ENCODE measurements at regions not wholly inside any gene's neighbourhood (a gene's known extent, or its start where the extent isn't known, plus 50 kb on each side); places are given as distances from the start of the nearest gene placed in this dataset.

- Histone ChIP-seq H3K4me3 (replicated peaks in 1 of 2; ENCODE audit: low read depth in 1 of 2, low read length in 2 of 2) (no peak overlapping the region), H3K36me3 (ENCODE audit: control insufficient read depth in 1 of 2, insufficient read depth in 2 of 2, low read length in 2 of 2) (no peaks in the 10 kb centered on the region), H3K79me2 (ENCODE audit: insufficient read depth, low read length) (no peaks in the 10 kb centered on the region), H3K4me1 (ENCODE audit: control insufficient read depth in 1 of 2, insufficient read depth in 2 of 2, low read length in 2 of 2) (no peaks in the 10 kb centered on the region), H3K27ac (ENCODE audit: low read depth, low read length) (no peak overlapping the region), H3K9ac (ENCODE audit: low read length) (no peak overlapping the region), H2AFZ (ENCODE audit: low read depth, low read length, poor library complexity, severe bottlenecking) (no peak overlapping the region), H4K20me1 (ENCODE audit: insufficient read depth) (no peaks in the 10 kb centered on the region), H3K27me3 (ENCODE audit: insufficient read depth, low read length) (no peaks in the 10 kb centered on the region), H3K9me3 (ENCODE audit: control insufficient read depth in 1 of 2, insufficient read depth in 1 of 2, low read depth in 1 of 2, low read length in 2 of 2) (no peaks in the 10 kb centered on the region; a peak in 1 of 4 replicates), H3K4me2 (ENCODE audit: low read length) (no peak overlapping the region), H3K9me2 (ENCODE audit: insufficient read depth) (no peaks in the 10 kb centered on the region)
- no TSS peak for BruUV-seq (replicated peaks)
- CTCF ChIA-PET: interaction anchor here (0.7 kb wide), 1 partner anchor 310 kb away, joined by 3 read pairs; no protein-coding TSS in a partner anchor
- ATAC-seq: no peak
- RAD21 ChIA-PET (ENCODE audit: low non-redundant PET in 1 of 2, low total read pairs in 2 of 2, uncharacterized antibody in 2 of 2, unreplicated experiment in 2 of 2): interaction anchor here in 1 of 2 experiments (0.7 kb wide), 1 partner anchor 618 kb away, joined by 4 read pairs; no protein-coding TSS in a partner anchor
- no peak for TF ChIP-seq CBX3 (IDR thresholded peaks at IDR 0.05; ENCODE audit: low read depth)
- DNase-seq (ENCODE audit: low read depth, low spot score): no peak
- intact Hi-C loops (cut with micrococcal nuclease): no loop called here
- POLR2A ChIA-PET: no interaction called here
Measured at GRCh38 chr9:126027566-126027965, 280.4 kb downstream of the PBX3 start.

DNA sequence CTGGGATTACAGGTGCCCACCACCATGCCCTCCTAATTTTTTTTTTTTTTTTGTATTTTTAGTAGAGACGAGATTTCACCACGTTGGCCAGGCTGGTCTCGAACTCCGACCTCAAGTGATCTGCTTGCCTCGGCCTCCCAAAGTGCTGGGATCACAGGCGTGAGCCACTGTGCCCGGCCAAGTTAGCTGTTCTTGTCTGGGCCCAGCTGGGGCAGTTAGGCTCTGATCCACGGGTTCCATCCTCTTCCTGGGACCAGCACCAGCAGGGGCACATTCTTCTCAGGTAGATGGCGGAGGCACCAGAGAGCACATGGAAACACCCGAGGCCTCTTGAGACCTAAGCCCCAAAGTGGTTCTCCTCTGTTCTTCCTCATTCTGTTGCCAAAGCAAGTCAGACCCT, 281.6 kb downstream of the PBX3 start:
- Histone ChIP-seq H4K20me1 (ENCODE audit: insufficient read depth) (no peaks in the 10 kb centered on the region), H3K9me2 (ENCODE audit: insufficient read depth) (no peaks in the 10 kb centered on the region), H3K9ac (ENCODE audit: low read length) (no peak overlapping the region), H3K79me2 (ENCODE audit: insufficient read depth, low read length) (no peaks in the 10 kb centered on the region), H3K9me3 (ENCODE audit: control insufficient read depth in 1 of 2, insufficient read depth in 1 of 2, low read depth in 1 of 2, low read length in 2 of 2) (no peaks in the 10 kb centered on the region; a peak in 1 of 4 replicates), H3K27ac (ENCODE audit: low read depth, low read length) (no peak overlapping the region), H2AFZ (ENCODE audit: low read depth, low read length, poor library complexity, severe bottlenecking) (no peak overlapping the region), H3K4me1 (ENCODE audit: control insufficient read depth in 1 of 2, insufficient read depth in 2 of 2, low read length in 2 of 2) (no peaks in the 10 kb centered on the region), H3K36me3 (ENCODE audit: control insufficient read depth in 1 of 2, insufficient read depth in 2 of 2, low read length in 2 of 2) (no peaks in the 10 kb centered on the region), H3K4me3 (replicated peaks in 1 of 2; ENCODE audit: low read depth in 1 of 2, low read length in 2 of 2) (no peak overlapping the region), H3K27me3 (ENCODE audit: insufficient read depth, low read length) (no peaks in the 10 kb centered on the region), H3K4me2 (ENCODE audit: low read length) (no peak overlapping the region)
- DNase-seq (ENCODE audit: low read depth, low spot score) (no peak), ATAC-seq (no peak)
- intact Hi-C loops (cut with micrococcal nuclease): no loop called here
- ChIA-PET POLR2A (no interaction called here), RAD21 (ENCODE audit: low non-redundant PET in 1 of 2, low total read pairs in 2 of 2, uncharacterized antibody in 2 of 2, unreplicated experiment in 2 of 2) (no interaction called here), CTCF (no interaction called here)
- no TSS peak for BruUV-seq (replicated peaks)
- TF ChIP-seq EZH2 (IDR thresholded peaks at IDR 0.05) (no peak), POLR2A (IDR thresholded peaks at IDR 0.05; ENCODE audit: borderline replicate concordance, extremely low read depth, insufficient read depth, insufficient read length) (no peak), EZH2phosphoT487 (IDR thresholded peaks at IDR 0.05; ENCODE audit: borderline replicate concordance) (no peak), SP1 (IDR thresholded peaks at IDR 0.05; ENCODE audit: low read depth) (no peak), FOSL1 (IDR thresholded peaks at IDR 0.05; ENCODE audit: low read depth) (no peak), TCF7L2 (IDR thresholded peaks at IDR 0.05; ENCODE audit: borderline replicate concordance, extremely low read depth, insufficient read depth, insufficient read length) (no peak), SRF (IDR thresholded peaks at IDR 0.05; ENCODE audit: low read depth) (no peak), CEBPB (IDR thresholded peaks at IDR 0.05; ENCODE audit: low read depth) (no peak), JUND (IDR thresholded peaks at IDR 0.05) (no peak), MAX (IDR thresholded peaks at IDR 0.05) (no peak), ATF3 (IDR thresholded peaks at IDR 0.05) (no peak)
- TF ChIP-seq, protein P1, sequence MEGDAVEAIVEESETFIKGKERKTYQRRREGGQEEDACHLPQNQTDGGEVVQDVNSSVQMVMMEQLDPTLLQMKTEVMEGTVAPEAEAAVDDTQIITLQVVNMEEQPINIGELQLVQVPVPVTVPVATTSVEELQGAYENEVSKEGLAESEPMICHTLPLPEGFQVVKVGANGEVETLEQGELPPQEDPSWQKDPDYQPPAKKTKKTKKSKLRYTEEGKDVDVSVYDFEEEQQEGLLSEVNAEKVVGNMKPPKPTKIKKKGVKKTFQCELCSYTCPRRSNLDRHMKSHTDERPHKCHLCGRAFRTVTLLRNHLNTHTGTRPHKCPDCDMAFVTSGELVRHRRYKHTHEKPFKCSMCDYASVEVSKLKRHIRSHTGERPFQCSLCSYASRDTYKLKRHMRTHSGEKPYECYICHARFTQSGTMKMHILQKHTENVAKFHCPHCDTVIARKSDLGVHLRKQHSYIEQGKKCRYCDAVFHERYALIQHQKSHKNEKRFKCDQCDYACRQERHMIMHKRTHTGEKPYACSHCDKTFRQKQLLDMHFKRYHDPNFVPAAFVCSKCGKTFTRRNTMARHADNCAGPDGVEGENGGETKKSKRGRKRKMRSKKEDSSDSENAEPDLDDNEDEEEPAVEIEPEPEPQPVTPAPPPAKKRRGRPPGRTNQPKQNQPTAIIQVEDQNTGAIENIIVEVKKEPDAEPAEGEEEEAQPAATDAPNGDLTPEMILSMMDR (IDR thresholded peaks at IDR 0.05 in 2 of 3, conservative IDR thresholded peaks at IDR 0.05 in 1 of 3; ENCODE audit: borderline replicate concordance in 1 of 3, insufficient read depth in 1 of 3, low read depth in 2 of 3, low read length in 2 of 3): no peak
- TF ChIP-seq, protein P2, sequence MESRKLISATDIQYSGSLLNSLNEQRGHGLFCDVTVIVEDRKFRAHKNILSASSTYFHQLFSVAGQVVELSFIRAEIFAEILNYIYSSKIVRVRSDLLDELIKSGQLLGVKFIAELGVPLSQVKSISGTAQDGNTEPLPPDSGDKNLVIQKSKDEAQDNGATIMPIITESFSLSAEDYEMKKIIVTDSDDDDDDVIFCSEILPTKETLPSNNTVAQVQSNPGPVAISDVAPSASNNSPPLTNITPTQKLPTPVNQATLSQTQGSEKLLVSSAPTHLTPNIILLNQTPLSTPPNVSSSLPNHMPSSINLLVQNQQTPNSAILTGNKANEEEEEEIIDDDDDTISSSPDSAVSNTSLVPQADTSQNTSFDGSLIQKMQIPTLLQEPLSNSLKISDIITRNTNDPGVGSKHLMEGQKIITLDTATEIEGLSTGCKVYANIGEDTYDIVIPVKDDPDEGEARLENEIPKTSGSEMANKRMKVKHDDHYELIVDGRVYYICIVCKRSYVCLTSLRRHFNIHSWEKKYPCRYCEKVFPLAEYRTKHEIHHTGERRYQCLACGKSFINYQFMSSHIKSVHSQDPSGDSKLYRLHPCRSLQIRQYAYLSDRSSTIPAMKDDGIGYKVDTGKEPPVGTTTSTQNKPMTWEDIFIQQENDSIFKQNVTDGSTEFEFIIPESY (IDR thresholded peaks at IDR 0.05; ENCODE audit: extremely low read depth, insufficient replicate concordance, low read length): no peak

All from HCT116 (cell line).